H1 (cell line): ENCODE measurements at regions not wholly inside any gene's neighbourhood (a gene's known extent, or its start where the extent isn't known, plus 50 kb on each side); places are given as distances from the start of the nearest gene placed in this dataset.

Experiments
- BRCA1 ChIP-seq: IDR thresholded peaks from 2 replicates; pipeline ENCODE4 v1.6.1; 2012; ENCODE audit warnings: low read depth, low read length, improper control_type of control experiment
- CHD2 ChIP-seq: IDR thresholded peaks from 2 replicates; pipeline ENCODE4 v1.6.1; 2012; ENCODE audit warnings: low read length, improper control_type of control experiment
- EGR1 ChIP-seq: IDR thresholded peaks from 2 replicates; pipeline ENCODE4 v1.6.1; 2011; ENCODE audit warnings: low read depth, low read length, borderline replicate concordance
- FOSL1 ChIP-seq: IDR thresholded peaks from 2 replicates; pipeline ENCODE4 v1.6.1; 2011; ENCODE audit warnings: mild to moderate bottlenecking, low read depth, low read length, moderate library complexity; ENCODE audit not compliant: insufficient read depth
- GTF2F1 ChIP-seq: IDR thresholded peaks from 2 replicates; pipeline ENCODE4 v1.6.1; 2012; ENCODE audit warnings: low read depth, low read length, improper control_type of control experiment, borderline replicate concordance
- HDAC6 ChIP-seq: IDR thresholded peaks from one replicate; pipeline ENCODE4 v1.7.1; 2012; ENCODE audit warnings: low read depth, mild to moderate bottlenecking, inconsistent platforms, low read length, moderate library complexity
- JUN ChIP-seq: IDR thresholded peaks from 2 replicates; pipeline ENCODE4 v1.6.1; 2011; ENCODE audit warnings: low read depth, mild to moderate bottlenecking, improper control_type of control experiment, low read length
- JUND ChIP-seq: IDR thresholded peaks from 2 replicates; pipeline ENCODE4 v1.6.1; 2011; ENCODE audit warnings: mild to moderate bottlenecking, improper control_type of control experiment, low read length
- NANOG ChIP-seq: IDR thresholded peaks from 2 replicates; pipeline ENCODE4 v1.6.1; 2011; ENCODE audit warnings: low read length, low read depth, mild to moderate bottlenecking, inconsistent platforms; ENCODE audit not compliant: insufficient read depth, poor library complexity, severe bottlenecking
- POLR2AphosphoS5 ChIP-seq: IDR thresholded peaks from 2 replicates; pipeline ENCODE4 v1.6.1; 2011; ENCODE audit warnings: low read depth, low read length
- TAF1 ChIP-seq: IDR thresholded peaks from 2 replicates; pipeline ENCODE4 v1.6.1; 2011; ENCODE audit warnings: mild to moderate bottlenecking, low read depth, low read length
- TEAD4 ChIP-seq: IDR thresholded peaks from 2 replicates; pipeline ENCODE4 v1.6.1; 2012; ENCODE audit warnings: low read depth, low read length, inconsistent platforms, mixed read lengths
- YY1 ChIP-seq: IDR thresholded peaks from 2 replicates; pipeline ENCODE4 v1.6.1; 2011; ENCODE audit warnings: low read depth, mild to moderate bottlenecking, low read length
- TF ChIP-seq, protein P1 (sequence below), 3 experiments: IDR thresholded peaks; 1 replicate in 2 of 3; 2 replicates in 1 of 3; pipeline versions ENCODE4 v1.5.1 to v1.6.1; 2011; ENCODE audit warnings: low read length in 3 of 3, mild to moderate bottlenecking in 3 of 3, inconsistent platforms in 2 of 3, low read depth in 1 of 3, moderate library complexity in 1 of 3; ENCODE audit not compliant: insufficient read depth in 1 of 3; ENCODE audit errors: control extremely low read depth in 1 of 3

DNA sequence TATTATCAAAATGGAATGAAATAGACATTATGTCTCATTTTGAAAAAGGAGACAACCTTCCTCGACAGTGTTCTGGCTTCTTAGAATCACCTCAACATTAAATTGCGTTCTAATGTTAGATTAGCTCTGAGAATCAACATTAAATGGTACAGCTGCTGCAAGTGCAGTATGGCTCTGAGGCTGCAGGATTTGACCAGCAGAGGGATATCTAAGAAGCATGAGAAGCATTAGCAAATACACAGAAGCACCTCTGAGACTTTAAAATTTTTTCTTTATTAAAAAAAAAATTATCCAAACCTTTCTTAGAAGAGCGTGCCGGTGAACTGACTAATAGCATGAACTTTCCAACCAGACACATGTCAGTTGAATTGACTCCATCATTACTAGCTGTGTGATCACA, 253.4 kb upstream of the LRIG3 start:
- TF ChIP-seq TEAD4 (no peak), FOSL1 (no peak), YY1 (no peak), NANOG (no peak), JUND (no peak), TAF1 (no peak), JUN (no peak), BRCA1 (no peak), HDAC6 (no peak), GTF2F1 (no peak), POLR2AphosphoS5 (no peak), EGR1 (no peak), CHD2 (no peak)
- TF ChIP-seq, protein P1, sequence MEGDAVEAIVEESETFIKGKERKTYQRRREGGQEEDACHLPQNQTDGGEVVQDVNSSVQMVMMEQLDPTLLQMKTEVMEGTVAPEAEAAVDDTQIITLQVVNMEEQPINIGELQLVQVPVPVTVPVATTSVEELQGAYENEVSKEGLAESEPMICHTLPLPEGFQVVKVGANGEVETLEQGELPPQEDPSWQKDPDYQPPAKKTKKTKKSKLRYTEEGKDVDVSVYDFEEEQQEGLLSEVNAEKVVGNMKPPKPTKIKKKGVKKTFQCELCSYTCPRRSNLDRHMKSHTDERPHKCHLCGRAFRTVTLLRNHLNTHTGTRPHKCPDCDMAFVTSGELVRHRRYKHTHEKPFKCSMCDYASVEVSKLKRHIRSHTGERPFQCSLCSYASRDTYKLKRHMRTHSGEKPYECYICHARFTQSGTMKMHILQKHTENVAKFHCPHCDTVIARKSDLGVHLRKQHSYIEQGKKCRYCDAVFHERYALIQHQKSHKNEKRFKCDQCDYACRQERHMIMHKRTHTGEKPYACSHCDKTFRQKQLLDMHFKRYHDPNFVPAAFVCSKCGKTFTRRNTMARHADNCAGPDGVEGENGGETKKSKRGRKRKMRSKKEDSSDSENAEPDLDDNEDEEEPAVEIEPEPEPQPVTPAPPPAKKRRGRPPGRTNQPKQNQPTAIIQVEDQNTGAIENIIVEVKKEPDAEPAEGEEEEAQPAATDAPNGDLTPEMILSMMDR (IDR thresholded peaks at IDR 0.05; ENCODE audit: control extremely low read depth in 1 of 3, insufficient read depth in 1 of 3, low read depth in 1 of 3, low read length in 3 of 3): 0 out of 4 replicates have a peak, but pooled peaks of 1 of the 3 experiments have one; percentile 17
